NCI-H1105 (cell line): ENCODE measurements at regions not wholly inside any gene's neighbourhood (a gene's known extent, or its start where the extent isn't known, plus 50 kb on each side); places are given as distances from the start of the nearest gene placed in this dataset.
"Not testable (repeated sequence)": the region's sequence is repeated elsewhere in the genome, so short reads cannot be mapped to it uniquely, and the experiment has no call there.

Experiments used
- DNase-seq: peaks from one replicate; lab custom pipeline; 2025; lab: John Stamatoyannopoulos, UW

DNA sequence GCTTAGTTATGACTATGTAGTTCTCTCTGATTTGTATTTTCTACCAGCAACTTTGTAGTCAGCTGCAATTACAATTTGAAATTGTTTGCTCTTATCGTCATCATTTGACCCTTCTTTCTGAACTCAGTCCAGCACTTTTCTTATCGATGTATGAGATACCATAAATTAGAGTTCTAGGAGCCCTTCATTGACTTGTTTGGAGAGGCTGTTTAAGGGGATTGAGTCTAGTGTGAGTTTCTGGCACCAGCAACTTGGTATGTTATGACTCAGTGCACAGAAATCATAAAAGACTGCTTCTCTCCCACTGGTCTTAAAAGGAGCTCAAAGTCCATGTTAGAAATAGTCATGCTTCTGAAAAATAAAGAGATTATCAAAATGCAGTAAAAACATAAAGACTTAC lies 190.3 kb downstream of the TENT5A start:
- DNase-seq: no peak

DNA sequence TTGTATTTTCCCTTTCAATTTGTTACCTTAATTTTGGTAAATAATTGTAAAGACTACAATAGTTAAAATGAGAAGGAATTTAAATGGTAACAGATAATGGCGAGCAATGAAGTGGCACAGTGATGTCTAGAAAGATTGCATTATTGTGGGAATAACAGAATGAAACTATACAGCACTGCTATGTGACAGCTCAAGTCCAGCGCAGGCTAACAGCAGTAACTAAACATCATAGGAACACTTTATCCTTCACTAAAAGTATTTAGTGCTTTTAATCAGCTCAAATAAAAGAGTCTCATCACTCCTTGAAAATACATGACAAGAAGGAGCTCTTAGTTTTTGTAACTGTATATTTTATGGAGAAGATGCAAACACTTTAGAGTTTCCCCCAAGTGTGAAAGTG lies 190.8 kb downstream of the TENT5A start:
- no peak for DNase-seq

DNA sequence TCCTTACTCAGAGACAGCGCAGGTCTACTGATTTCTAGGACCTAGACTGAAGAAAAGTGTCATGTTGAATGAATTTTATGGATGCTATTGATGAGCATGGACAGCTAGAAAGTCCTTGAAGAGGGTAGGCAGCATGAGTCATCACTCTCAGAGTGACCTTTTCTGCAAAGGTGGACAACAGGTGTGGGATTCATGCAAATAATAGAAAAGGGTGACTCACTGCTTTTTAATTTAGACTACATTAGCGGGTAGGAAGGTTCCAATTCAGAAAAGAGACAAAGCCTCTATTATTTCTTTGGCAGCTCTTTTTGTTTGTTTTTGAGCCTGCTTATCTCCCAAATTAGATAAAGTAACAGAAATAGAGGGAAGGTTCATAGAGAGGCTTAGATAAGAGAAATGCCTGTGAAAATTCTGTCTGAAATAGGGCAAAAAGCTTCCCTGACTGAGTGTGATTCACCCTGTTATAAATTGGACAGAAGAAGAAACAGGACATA lies 191.4 kb downstream of the TENT5A start:
- DNase-seq: no peak

DNA sequence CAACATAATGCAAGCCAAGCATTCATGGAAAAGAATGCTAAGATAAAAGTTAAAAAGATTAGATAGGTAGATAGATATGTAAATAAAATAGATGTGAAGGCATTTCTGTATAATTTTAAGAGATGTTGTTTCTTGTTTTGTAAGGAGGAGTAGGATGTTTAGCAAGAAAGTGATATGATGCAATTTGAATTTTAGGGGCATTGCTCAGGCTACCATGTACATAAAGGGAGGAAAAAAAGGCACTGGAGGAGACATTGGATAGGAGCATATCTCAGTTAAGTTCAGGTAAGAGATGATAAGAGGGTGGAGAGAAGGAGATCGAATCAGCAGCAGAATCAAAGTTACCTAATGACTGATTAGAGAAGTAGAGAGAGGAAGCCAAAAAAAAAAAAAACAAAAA lies 194.7 kb downstream of the TENT5A start:
- DNase-seq: no peak

DNA sequence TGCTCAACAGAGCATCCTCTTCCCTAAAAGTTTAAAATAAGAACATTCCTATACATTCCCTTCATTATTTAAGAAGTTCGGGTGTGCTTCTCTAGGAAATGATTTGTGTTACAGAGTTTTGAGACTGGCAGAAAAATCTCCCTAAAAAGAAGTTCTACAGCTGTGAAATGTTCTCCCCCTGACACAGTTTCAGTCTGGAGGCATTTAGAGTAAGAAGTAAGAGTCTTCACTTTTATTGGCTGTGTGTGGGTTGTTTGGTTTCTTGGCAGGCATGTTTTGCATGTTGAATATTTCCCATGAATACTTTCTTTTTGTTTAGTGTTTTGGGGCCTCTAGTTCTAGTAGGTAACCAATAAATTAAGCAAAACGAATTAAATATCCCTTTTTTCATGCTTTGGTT lies 195.9 kb downstream of the TENT5A start:
- no peak for DNase-seq

DNA sequence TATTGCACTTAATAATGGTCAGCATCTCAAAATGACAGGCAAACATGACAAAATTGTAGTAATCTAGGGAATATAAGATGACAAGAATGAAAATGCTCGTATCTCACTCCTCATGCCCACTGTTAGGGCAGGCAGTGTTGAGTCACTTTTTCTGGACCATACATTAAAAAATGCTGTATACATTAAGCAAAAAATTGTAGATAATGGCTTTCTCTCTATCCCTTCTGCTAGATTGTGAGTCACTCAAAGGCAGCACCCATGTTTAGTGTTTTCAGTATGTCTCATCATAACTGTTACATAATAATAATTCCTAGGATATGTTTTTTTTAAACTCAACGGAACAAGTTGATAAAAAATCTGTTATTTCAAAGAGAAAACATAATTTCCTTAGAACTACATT lies 199.3 kb downstream of the TENT5A start:
- no peak for DNase-seq

DNA sequence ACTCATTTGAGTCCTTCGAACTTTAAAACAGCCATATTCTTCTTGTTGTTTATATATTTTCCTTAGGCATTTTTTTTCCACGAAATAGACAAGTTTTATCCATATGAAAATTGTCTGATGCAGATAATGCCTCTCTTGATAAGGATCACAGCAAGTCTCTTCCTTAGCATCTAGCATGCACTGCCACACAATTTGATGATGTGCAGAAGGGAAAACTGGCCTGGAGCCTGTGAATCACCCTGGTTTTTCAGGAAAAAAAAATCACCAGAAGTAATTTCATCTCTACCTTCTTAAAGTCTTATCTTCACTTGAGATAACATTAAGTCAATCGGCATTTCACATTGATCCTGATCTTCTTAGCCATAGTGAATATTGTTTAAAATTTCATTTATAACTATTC lies 199.8 kb downstream of the TENT5A start:
- no peak for DNase-seq

DNA sequence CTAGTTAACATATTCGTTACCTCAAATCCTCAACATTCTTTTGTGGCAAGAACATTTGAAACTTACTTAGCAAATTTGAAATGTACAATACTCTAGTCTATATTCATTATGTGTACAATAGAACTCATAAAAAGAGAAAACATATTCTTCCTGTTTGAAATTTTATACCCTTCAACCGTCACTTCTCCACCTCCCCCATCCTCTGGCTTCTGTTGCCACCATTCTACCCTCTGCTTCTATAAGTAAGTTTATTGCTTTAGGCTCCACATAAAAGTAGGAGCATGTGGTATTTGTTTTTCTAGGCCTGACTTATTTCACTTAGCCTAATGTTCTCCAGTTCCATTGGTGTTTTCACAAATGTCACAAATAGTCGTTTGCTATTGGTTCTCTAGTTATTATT lies 205.3 kb downstream of the TENT5A start:
- DNase-seq: no peak

DNA sequence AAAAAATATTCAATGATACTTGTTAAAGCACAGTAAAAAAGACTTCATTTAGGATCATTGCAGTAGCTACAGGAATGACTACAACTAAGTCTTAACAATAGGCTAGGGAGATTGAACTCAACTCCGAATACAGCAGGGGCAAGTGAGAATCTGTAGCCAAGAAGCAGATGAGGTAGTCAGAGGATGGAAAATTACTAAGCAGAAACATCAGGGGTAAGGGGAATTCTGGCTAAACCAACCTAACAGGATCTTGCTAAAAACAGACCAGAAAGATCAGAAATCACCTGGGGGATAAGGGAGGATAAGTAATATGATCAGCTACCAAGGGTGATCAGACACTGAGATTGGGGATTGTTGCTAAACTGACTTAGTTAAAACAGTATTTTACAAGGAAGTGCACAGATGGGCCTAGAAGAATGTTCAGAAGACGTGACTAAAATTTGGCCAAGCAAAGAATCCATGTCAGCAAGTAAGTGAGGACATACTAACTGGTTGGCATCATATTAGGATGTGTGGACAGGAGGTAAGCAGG lies 217.5 kb downstream of the TENT5A start:
- DNase-seq: no peak

DNA sequence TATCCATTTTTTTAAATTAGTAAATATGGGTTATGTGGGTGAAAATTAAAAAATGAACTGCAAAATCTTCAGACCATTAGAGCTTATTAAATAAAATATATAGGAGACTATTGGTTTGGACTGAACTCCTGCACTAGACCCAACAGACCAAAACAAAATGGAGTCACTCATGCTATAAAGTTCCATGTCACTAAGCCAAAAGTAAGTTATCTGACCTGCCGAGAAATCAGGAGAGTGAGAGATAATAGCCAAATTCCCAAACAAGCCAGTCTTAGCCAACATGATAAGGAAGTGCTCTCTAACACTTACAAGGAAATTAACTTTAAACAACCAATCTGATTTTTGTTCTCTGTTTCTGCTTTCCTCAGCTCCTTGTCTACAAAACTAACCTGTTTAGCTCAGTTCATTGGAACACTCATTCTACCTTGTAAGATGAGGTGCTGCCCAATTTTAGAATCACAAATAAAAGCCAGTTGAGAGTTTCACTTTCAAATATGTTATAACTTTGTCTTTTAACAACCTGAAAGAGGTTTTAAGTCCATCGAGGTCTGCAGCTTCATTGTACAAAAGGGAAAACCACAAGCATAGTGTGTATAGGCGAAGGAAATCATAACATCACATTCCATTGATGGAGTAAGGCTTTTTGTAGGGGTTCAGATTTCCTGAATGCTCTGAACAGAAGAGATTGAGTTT lies 220.5 kb downstream of the TENT5A start:
- no peak for DNase-seq

DNA sequence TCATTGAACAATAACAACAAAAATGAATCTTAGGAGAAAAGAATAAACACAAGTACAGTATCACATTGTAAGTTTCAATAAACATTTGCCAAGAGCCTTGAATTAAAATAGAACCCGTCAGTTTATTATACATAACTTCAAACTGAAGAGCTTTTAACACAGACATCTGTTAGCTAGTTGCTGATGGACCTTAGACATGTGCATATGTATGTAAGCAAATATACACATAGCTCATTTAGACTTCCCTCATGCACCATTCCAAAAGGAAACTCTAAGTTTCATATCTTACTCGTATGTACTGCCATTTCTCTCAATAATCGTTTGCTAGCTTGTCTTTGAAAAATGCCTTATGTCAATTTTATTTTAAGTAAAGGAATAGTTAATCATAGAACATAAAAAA lies 235.0 kb downstream of the TENT5A start:
- DNase-seq: no peak

DNA sequence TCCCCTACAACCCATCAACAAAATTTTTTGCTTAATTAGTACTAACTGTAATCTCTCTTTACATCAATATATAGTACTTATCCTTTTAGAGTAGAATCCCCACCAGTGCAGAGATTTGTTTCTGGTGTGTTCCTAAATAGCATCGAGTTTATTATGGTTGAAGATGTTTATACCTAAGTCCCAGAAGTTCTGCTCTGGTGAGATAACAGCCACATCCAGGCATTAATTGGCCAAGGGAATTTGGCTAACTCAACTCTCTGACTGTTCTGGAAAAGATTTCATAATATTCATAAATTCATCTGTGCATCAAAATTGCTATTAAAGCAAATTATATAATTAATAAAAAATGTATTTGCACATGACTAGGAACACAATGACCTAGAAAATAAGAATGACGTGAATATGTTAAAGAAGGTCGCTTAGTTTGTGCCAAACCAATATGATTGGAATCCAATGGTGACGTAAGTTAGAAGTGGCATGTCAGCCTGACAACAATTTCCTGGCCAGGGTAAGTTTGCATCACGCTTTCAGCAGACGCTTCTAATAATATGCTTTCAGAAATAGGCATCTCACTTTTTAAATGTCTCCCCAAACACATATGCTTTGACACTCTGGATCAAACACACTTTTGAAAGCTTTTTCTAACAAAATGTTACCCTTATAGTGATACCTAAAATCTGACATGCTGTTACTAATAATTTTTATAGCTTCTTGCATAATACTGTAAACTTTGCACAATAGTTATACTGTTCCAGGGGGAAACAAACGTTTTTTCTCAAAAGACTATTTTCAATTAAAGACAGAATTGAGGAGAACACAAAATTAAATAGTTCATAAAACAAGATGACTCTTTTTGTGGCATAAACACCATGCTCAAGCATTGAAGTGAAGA lies 236.7 kb downstream of the TENT5A start:
- DNase-seq: no peak

DNA sequence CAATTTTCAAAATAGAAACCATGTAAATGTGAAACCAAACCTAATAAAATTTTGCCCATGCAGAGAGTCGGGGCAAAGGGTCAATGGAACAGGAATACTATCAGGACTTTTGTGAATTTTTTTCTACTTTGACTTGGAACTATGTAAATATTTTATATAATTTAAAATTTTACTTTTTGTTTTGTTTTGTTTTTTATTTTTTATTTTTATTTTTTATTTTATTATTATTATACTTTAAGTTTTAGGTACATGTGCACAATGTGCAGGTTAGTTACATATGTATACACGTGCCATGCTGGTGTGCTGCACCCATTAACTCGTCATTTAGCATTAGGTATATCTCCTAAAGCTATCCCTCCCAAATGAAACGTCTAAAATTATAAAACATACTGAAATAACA lies 238.3 kb downstream of the TENT5A start:
- DNase-seq: not testable (repeated sequence)

DNA sequence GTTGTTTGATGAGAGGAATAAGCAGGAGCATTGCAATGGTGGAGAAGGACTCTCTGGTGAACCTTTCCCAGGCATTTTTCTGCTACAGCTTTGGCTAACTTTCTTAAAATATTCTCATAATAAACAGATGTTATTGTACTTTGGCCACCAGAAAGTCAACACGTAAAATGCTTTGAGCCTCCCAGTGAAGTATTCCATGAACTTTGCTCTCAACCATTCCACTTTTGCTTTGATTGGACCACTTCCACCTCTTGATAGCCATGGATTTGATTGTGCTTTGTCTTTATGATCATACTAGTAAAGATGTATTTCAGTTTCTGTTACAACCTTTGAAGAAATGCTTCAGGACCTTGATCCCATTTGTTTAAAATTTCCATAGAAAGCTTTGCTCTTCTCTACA lies 241.1 kb downstream of the TENT5A start:
- no peak for DNase-seq

DNA sequence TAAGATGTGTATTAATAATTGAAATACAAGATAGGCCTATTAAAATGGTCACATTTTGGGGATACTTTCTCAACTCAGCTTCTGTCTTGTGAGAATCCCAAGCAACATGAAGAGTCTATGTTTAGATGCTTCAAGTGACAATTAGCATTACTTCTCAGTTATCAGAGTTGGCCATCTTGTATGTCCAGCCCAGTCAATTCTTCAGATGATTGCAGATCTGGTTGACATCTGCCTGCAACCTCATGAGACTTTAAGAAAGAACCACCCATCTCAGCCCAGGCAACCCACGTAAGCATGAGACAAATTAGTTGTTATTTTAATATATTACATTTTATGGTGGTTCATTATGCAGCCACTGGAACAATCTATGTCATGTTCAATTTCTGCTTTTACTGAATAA lies 256.5 kb downstream of the TENT5A start:
- DNase-seq: no peak

DNA sequence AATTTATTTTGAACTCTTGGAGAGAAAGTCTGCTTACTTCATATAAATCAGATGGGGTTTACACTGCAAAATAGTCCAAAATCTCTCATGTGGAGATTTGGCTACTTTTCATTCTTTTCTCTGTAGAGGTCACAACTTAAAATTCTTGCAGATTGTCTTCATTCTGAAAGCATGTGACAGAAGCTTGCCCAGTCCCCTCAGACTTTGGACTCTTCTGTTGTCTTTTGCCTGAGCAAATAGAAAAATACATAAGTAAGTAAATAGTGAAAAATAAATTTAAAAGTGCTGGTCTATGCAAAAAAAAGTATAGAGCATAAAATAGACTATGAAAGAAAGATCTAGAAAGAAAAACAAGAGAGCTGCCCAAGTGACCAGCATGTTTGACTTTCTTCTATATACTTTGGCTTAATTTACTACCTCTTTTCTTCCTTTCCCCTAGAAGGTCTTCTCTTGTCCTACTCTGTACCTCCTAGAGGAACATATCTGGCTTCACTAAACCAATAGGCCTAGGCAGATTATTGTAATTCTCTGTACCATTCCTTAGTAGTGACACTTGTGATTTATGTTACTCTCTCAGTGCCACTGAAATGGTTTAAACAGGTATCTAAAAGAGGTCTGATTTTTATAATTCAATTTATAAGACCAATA lies 260.9 kb downstream of the TENT5A start:
- DNase-seq: no peak

DNA sequence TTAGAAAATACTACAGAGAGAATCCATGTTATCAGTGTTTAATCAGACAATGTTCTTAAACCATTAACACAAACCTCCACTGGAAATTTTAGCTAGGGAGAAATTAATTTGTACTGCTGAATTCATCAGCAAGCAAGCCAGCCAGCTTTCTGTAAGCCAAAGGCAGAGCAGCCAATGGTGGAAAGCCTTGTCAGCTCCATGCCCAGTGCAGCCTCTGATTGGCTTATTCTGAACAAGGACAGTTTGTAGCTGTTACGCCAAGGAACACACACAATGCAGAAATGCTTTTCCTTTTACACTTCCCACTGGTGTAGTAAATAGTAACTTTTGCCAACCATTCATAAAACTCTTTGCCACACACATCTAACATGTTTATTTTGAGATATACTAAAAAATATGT lies 265.0 kb downstream of the TENT5A start:
- DNase-seq: no peak

DNA sequence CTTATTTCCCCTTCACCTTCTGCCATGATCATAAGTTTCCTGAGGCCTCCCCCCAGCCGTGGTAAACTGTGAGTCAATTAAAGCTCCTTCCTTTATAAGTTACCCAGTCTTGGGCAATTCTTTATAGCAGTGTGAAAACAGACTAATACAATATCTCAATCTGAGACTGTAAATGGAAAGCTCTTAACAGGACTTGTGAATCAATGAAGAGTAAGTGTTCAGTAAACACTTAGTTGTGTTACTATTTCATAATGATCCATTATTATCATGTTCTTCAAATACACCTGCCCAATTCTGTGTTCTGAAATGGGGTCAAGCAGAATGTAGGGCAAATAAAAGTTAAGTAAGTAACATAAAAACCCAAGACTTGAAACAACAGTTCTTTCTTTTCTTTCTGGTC lies 266.2 kb downstream of the TENT5A start:
- DNase-seq: no peak

DNA sequence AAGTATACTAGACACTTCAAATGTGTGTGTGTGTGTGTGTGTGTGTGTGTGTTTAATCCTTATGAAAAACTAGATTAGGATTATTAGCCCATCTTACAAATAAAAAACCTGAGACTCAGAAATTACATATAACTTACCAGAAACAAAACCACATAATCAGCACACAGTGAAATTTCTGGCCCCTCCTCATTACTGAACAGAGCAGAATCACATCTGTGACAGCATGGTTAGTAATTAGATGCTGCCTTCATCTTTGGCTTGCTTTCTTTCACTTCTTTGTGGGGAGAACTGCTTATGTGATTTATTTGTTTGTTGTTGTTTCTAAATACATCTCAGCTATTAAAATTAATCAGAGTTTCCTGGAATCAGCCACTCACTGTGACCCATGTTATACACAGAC lies 267.1 kb downstream of the TENT5A start:
- DNase-seq: no peak

DNA sequence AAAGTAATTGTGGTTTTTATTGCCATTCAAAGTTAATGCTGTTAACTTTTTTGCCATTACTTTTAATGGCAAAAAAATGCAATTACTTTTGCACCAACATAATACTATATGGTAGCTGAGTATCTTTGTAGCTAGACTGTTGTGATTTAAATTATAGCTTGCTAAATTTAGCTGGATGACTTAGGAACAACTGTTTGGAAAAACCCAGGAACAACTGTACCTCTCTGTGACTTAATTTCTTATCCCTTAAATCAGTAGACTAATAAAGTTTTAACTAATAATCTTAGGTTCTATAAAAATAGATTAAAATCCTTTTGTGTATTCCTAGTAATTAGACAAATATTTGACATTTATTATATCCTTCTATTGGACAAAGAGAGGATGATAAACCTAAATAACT lies 268.2 kb downstream of the TENT5A start:
- no peak for DNase-seq

DNA sequence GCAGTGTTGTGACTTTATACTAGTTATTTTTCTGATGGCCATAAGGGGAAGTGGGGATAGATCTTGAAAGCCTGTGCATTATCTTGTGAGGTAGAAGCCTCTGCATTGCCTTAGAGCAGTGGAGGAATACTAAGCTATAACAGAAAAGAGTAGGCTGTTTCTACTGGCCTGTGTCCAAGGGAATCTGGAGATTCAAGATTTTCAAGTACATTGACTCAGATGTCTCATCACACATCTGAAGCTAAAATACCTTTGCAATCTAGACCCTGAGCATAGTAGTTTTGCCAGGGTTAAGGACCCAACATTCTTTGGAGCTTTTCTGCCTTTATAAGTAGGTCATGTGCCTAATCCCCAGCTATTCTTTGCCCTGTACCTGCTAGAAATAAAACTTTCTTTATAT lies 272.3 kb downstream of the TENT5A start:
- no peak for DNase-seq

DNA sequence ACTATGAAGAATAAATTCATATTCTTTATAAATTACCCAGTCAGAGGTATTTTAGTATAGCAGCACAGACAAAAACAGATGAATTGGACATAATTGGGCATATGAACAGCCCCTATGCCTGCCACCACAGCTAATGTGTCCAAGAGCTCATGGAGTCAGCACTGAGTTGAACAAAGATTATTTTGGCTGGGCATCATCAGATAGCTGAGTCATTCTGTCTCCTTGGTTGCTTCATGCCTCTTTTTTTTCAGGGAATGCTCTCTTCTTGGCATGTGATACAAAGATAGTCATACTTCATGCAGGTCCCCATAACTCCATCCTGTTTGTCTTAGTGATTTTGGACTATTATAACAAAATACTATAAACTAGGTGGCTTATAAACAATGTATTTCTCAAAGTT lies 275.6 kb downstream of the TENT5A start:
- no peak for DNase-seq

DNA sequence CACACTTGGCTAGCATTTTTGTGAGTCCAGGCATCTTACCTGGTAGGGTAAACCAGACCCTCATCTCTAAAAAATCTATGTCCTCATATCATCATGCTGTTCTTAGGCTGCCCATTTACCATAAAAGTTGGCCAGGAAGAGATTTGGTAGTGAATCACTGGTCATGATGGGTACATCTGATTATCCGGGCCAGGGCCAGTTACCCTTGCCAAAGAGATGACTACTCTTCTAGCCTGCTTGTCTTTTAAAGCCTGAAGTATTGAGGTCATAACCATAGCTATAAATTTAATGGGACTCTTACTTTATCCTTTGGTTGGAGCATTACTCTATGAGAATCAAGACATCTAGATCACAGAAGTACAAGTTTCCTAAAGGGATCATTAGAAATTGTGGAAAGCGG lies 276.8 kb downstream of the TENT5A start:
- no peak for DNase-seq
